Choroid plexus epithelial cell (primary cell): ENCODE measurements at regions not wholly inside any gene's neighbourhood (a gene's known extent, or its start where the extent isn't known, plus 50 kb on each side); places are given as distances from the start of the nearest gene placed in this dataset.
"Not testable (repeated sequence)": the region's sequence is repeated elsewhere in the genome, so short reads cannot be mapped to it uniquely, and the experiment has no call there.

Experiments used
- DNase-seq: peaks from one replicate; pipeline ENCODE4 v3.0.0-alpha.2; 2010; ENCODE audit warnings: low read depth
- H3K4me3 ChIP-seq: 2 replicates; pipeline ENCODE4 v1.5.1; 2011; ENCODE audit warnings: low read depth, mild to moderate bottlenecking, control low read depth, low read length, moderate library complexity
- TF ChIP-seq, protein P1 (sequence below): conservative IDR thresholded peaks from 2 replicates; pipeline ENCODE4 v1.5.1; 2011; ENCODE audit warnings: low read depth, mild to moderate bottlenecking, control low read depth, inconsistent platforms, low read length, moderate library complexity

DNA sequence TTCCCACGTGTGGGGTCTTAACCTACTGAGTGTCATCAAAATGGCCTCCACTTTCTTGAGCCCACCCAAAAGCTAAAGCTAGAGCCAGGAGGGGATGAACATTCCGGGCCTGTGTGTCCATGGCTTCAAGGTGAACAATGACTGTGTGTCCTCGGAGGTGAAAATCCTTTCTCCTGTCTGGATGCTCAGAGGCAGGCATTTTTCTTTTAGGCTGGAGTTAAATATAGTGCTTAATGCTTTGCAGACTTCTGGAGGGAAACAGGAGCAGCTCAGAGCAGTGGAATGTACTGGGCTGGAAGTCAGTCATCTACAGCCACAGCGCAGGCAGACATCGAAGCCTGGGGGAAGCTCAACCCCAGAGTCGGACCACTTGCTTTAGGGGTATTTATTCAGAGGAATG lies 68.6 kb upstream of the TMEM45B start:
- TF ChIP-seq, protein P1, sequence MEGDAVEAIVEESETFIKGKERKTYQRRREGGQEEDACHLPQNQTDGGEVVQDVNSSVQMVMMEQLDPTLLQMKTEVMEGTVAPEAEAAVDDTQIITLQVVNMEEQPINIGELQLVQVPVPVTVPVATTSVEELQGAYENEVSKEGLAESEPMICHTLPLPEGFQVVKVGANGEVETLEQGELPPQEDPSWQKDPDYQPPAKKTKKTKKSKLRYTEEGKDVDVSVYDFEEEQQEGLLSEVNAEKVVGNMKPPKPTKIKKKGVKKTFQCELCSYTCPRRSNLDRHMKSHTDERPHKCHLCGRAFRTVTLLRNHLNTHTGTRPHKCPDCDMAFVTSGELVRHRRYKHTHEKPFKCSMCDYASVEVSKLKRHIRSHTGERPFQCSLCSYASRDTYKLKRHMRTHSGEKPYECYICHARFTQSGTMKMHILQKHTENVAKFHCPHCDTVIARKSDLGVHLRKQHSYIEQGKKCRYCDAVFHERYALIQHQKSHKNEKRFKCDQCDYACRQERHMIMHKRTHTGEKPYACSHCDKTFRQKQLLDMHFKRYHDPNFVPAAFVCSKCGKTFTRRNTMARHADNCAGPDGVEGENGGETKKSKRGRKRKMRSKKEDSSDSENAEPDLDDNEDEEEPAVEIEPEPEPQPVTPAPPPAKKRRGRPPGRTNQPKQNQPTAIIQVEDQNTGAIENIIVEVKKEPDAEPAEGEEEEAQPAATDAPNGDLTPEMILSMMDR = no peak
- no peak overlapping the region for H3K4me3 ChIP-seq
- no peak for DNase-seq

DNA sequence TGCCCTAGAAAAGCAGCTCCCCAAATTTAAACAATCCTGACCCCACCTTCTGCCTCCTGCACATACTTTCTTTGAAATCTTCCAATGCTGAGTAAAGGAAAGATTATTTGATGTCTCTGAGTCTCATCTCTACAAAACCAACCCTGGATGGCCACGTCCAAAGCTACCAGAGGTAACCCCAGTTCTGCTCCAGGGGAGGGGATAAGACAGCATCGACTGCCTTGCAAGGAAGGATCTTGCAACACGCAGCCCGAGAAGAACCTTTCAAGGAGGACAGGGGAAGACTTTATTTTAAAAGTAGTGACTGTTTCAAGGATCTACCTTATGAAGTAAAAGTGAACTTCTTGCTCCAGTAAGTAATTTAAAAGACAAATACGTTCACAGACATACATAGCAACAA lies 66.5 kb upstream of the TMEM45B start:
- TF ChIP-seq, protein P1 = no peak
- DNase-seq = no peak
- no peak overlapping the region for H3K4me3 ChIP-seq

DNA sequence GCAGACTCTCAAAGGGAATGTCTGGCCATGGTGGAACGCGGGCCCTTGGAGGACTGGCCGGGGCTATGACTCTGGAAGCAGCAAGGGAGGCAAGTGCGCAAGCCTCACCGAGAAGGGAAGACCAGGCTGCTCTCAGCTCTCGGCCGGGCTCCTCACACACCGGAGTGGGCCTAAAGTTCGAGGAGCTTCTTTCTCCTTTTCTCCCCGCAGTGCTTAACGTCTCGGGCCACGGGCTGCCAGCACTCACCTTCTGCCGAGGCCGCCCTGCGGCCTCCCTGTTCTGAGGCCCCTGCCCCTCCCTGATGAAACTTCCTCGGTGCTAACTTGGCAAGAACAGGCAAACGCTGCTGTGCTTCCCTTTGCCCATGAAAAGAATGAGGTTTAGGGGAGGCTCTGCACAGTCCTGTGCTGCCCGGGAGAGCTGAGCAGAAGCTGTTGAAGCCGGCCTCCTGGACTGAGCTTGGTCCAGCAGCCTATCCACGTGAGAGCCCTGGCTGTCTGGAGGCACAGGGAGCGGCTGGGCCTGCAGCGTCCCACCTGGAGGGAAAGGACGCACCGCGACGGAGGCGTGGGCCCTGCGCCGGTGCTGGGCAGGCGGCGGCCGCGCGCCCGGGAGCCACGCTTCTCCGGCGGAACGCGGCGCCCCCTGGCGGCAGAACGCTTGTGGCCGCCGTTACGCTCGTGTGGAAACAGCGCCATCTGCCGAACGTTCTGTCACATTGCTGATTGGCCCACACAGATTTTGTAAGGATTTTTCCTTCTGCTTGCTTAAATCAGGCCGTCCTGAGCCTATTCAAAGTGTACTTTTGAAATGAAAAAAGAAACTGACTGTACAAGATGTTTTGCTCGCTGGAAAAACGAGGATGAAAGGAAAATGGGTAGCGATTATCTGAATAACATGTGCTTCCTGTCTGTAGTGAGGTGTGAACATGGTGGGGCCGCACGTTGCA lies 65.0 kb upstream of the TMEM45B start:
- peak overlapping the region; percentile 46 for H3K4me3 ChIP-seq
- peak; percentile 82 for DNase-seq
- TF ChIP-seq, protein P1 = peak; percentile 83

DNA sequence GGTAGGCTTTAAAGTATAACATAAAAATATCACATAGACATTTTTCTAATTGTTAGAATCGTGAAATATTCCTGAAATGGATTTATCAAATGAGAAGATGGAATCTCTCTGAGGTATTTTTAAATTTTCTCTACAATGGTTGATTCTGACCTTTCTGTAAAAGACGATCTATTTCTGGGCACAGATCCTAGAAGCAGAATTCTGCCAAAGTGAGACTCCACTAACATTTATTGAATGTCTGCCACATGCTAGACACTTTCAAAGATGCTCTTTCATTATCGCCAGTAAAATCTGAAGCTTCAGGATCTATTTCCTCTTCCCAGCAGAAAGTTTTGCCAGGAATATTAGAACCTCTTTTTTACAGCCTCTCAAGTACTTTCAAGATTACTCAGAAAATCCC lies 64.1 kb upstream of the TMEM45B start:
- TF ChIP-seq, protein P1 = no peak

DNA sequence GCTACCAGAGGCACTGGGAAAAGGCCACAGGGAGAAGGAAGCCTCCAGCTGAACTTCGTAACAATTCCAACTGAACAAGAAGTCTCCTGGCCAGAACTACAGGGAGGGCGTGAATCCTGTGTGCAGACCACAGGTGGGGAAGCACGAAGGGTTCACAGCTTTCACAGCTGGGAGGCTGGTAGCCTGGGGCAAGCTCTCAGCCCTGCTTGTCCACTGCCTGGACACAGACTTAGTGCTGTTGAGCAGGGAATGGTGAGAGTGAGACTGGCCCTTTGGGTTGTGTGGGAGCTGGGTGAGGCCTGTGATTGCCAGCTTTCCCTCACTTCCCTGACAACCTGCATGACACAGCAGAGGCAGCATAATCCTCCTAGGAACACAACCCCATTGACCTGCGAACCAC lies 52.1 kb upstream of the TMEM45B start:
- DNase-seq = not testable (repeated sequence)

More for the DNA sequence above, 64.1 kb upstream of the TMEM45B start:
- H3K4me3 ChIP-seq = no peak overlapping the region
- DNase-seq = no peak

DNA sequence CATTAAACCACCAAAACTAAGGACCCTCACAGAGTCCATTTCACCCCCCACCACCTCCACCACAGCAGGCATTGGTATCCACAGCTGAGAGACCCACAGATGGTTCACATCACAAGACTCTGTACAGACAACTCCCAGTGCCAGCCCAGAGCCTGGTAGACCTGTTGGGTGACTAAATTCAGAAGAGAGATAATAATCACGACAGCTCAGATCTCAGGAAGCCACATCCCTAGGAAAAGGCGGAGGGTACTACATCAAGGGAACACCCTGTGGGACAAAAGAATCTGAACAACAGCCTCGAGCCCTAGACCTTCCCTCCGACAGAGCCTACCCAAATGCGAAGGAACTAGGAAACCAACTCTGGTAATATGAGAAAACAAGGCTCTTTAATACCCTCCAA lies 51.4 kb upstream of the TMEM45B start:
- not testable (repeated sequence) for DNase-seq, H3K4me3 ChIP-seq

More for the DNA sequence above, 52.1 kb upstream of the TMEM45B start:
- not testable (repeated sequence) for H3K4me3 ChIP-seq
